Nephron (organoid): ENCODE measurements at regions not wholly inside any gene's neighbourhood (a gene's known extent, or its start where the extent isn't known, plus 50 kb on each side); places are given as distances from the start of the nearest gene placed in this dataset.

Source experiments
- H3K27ac Mint-ChIP-seq, 3 experiments: 2 replicates each; pipeline ENCODE4 v1.8.0; 2020; ENCODE audit warnings: mixed read lengths in 3 of 3, mild to moderate bottlenecking in 2 of 3, moderate library complexity in 1 of 3
- H3K27me3 Mint-ChIP-seq: 2 replicates; pipeline ENCODE4 v1.8.0; 2021; ENCODE audit warnings: low read depth, mild to moderate bottlenecking, moderate library complexity, mixed read lengths
- H3K36me3 Mint-ChIP-seq: 2 replicates; pipeline ENCODE4 v1.8.0; 2020; ENCODE audit warnings: low read depth, mixed read lengths
- H3K4me1 Mint-ChIP-seq: 2 replicates; pipeline ENCODE4 v1.8.0; 2020; ENCODE audit warnings: mixed read lengths
- H3K4me3 Mint-ChIP-seq, 3 experiments: 2 replicates each; pipeline ENCODE4 v1.8.0; 2020; ENCODE audit warnings: mild to moderate bottlenecking in 3 of 3, mixed read lengths in 3 of 3, moderate library complexity in 2 of 3
- H3K9me3 Mint-ChIP-seq: 2 replicates; pipeline ENCODE4 v1.8.0; 2020; ENCODE audit warnings: mixed read lengths
- CTCF ChIP-seq, 3 experiments: fragments of 200-600 bp; sonication (generic); IDR thresholded peaks; one replicate each; pipeline ENCODE4 v1.5.0; 2021; ENCODE audit warnings: antibody characterized with exemption in 3 of 3; ENCODE audit not compliant: unreplicated experiment in 3 of 3

GRCh38 chr5:152151113-152151512, 226.5 kb upstream of the GLRA1 start:
- H3K4me3 Mint-ChIP-seq: no peak overlapping the region
- H3K27ac Mint-ChIP-seq: no peak overlapping the region
- H3K4me1 Mint-ChIP-seq: peaks cover 6% of the 10 kb centered on the region
- no peak for TF ChIP-seq CTCF (IDR thresholded peaks at IDR 0.05; ENCODE audit: unreplicated experiment in 3 of 3)
- peaks cover 6% of the 10 kb centered on the region for H3K9me3 Mint-ChIP-seq
- H3K27me3 Mint-ChIP-seq: peaks cover 8% of the 10 kb centered on the region
- H3K36me3 Mint-ChIP-seq: no peaks in the 10 kb centered on the region

- TF ChIP-seq CTCF (IDR thresholded peaks at IDR 0.05; ENCODE audit: unreplicated experiment in 3 of 3): no peak
- Mint-ChIP-seq H3K36me3 (no peaks in the 10 kb centered on the region), H3K4me1 (peaks cover 6% of the 10 kb centered on the region), H3K4me3 (no peak overlapping the region), H3K27ac (no peak overlapping the region), H3K27me3 (peaks cover 8% of the 10 kb centered on the region), H3K9me3 (no peaks in the 10 kb centered on the region)
Observed at GRCh38 chr5:152147286-152147685, 222.6 kb upstream of the GLRA1 start.

GRCh38 chr5:152146566-152146965, 221.9 kb upstream of the GLRA1 start:
- H3K36me3 Mint-ChIP-seq: no peaks in the 10 kb centered on the region
- H3K4me1 Mint-ChIP-seq: peaks cover 6% of the 10 kb centered on the region
- H3K9me3 Mint-ChIP-seq: no peaks in the 10 kb centered on the region
- no peak overlapping the region for H3K27ac Mint-ChIP-seq
- no peak overlapping the region for H3K4me3 Mint-ChIP-seq
- TF ChIP-seq CTCF (IDR thresholded peaks at IDR 0.05; ENCODE audit: unreplicated experiment in 3 of 3): no peak
- peaks cover 5% of the 10 kb centered on the region for H3K27me3 Mint-ChIP-seq

- H3K27me3 Mint-ChIP-seq: peaks cover 5% of the 10 kb centered on the region
- no peak for TF ChIP-seq CTCF (IDR thresholded peaks at IDR 0.05; ENCODE audit: unreplicated experiment in 3 of 3)
- no peaks in the 10 kb centered on the region for H3K4me1 Mint-ChIP-seq
- H3K9me3 Mint-ChIP-seq: no peaks in the 10 kb centered on the region
- H3K4me3 Mint-ChIP-seq: no peak overlapping the region
- H3K27ac Mint-ChIP-seq: no peak overlapping the region
- no peaks in the 10 kb centered on the region for H3K36me3 Mint-ChIP-seq
Observed at GRCh38 chr5:152144556-152144955, 219.9 kb upstream of the GLRA1 start.

- H3K9me3 Mint-ChIP-seq: no peaks in the 10 kb centered on the region
- H3K36me3 Mint-ChIP-seq: no peaks in the 10 kb centered on the region
- H3K4me3 Mint-ChIP-seq: no peak overlapping the region
- no peak for TF ChIP-seq CTCF (IDR thresholded peaks at IDR 0.05; ENCODE audit: unreplicated experiment in 3 of 3)
- H3K27ac Mint-ChIP-seq: no peak overlapping the region
- no peaks in the 10 kb centered on the region for H3K4me1 Mint-ChIP-seq
- H3K27me3 Mint-ChIP-seq: peaks cover 5% of the 10 kb centered on the region
Observed at GRCh38 chr5:152144030-152144429, 219.4 kb upstream of the GLRA1 start.

- Mint-ChIP-seq H3K27ac (no peak overlapping the region), H3K9me3 (no peaks in the 10 kb centered on the region), H3K4me1 (no peaks in the 10 kb centered on the region), H3K36me3 (no peaks in the 10 kb centered on the region), H3K27me3 (peaks cover 5% of the 10 kb centered on the region), H3K4me3 (no peak overlapping the region)
- peak; percentile 84 to 90 (median 88) for TF ChIP-seq CTCF (IDR thresholded peaks at IDR 0.05; ENCODE audit: unreplicated experiment in 3 of 3)
Observed at GRCh38 chr5:152142840-152143469, 218.3 kb upstream of the GLRA1 start.
